HCT116 (cell line): ENCODE measurements at regions not wholly inside any gene's neighbourhood (a gene's known extent, or its start where the extent isn't known, plus 50 kb on each side); places are given as distances from the start of the nearest gene placed in this dataset.

Experiments
- ATAC-seq: fragments of 200-7000 bp; cut with Tn5 transposase; 2 replicates; pipeline ENCODE4 v1.9.1; 2020; ENCODE audit warnings: mild to moderate bottlenecking, moderate library complexity
- BruUV-seq: library from RNA; stranded (reverse); fragments of 400-500 nt; replicated peaks from 2 replicates; lab custom pipeline; 2021; lab: Mats Ljungman, UMichigan
- CTCF ChIA-PET: fragments of 300-600 bp; sonication (Branson Sonifier 250); formaldehyde crosslinking; loops from one replicate; lab custom pipeline; 2021; ENCODE audit warnings: antibody characterized with exemption; lab: Charles Lee
- POLR2A ChIA-PET: fragments of 300-600, 350-600 bp; sonication (Branson Sonifier 250); formaldehyde crosslinking; loops from one replicate; lab custom pipeline; 2021; ENCODE audit warnings: antibody characterized with exemption; lab: Charles Lee
- RAD21 ChIA-PET, 2 experiments: fragments of 300-600 bp; sonication (Branson Sonifier 250); formaldehyde crosslinking; loops; one replicate each; lab custom pipeline; 2023; ENCODE audit warnings: low total read pairs in 2 of 2; ENCODE audit not compliant: uncharacterized antibody in 2 of 2, unreplicated experiment in 2 of 2, low non-redundant PET in 1 of 2; lab: Charles Lee
- DNase-seq: peaks from one replicate; pipeline ENCODE4 v3.0.0-alpha.2; 2010; ENCODE audit warnings: low read depth, low spot score
- H2AFZ ChIP-seq: fragments of 200-600 bp; shearing (Covaris generic), sonication (generic); 2 replicates; pipeline ENCODE4 v1.6.1; 2017; ENCODE audit warnings: low read depth, mixed run types, mixed read lengths, antibody characterized with exemption, low read length; ENCODE audit not compliant: poor library complexity, severe bottlenecking
- H3K27ac ChIP-seq: 2 replicates; pipeline ENCODE4 v1.5.1; 2012; ENCODE audit warnings: low read depth, low read length
- H3K27me3 ChIP-seq: fragments of 200-600 bp; sonication (generic); 2 replicates; pipeline ENCODE4 v1.6.1; 2016; ENCODE audit warnings: mixed run types, low read length, mixed read lengths; ENCODE audit not compliant: insufficient read depth
- H3K36me3 ChIP-seq, 2 experiments: fragments of 200-500 bp in 1 of 2; fragments of 200-600 bp in 1 of 2; sonication (Bioruptor generic) in 1 of 2; sonication (generic) in 1 of 2; 2 replicates each; pipeline versions ENCODE4 v1.5.1 to v1.6.1; 2014 to 2016; ENCODE audit warnings: low read length in 2 of 2, inconsistent platforms in 1 of 2, mixed read lengths in 1 of 2, mixed run types in 1 of 2; ENCODE audit not compliant: insufficient read depth in 2 of 2, control insufficient read depth in 1 of 2
- H3K4me1 ChIP-seq, 2 experiments: fragments of 200-600 bp in 1 of 2; sonication (generic) in 1 of 2; 2 replicates each; pipeline versions ENCODE4 v1.5.1 to v1.6.1; 2012 to 2017; ENCODE audit warnings: low read length in 2 of 2, inconsistent platforms in 1 of 2, mild to moderate bottlenecking in 1 of 2, mixed read lengths in 1 of 2, mixed run types in 1 of 2, moderate library complexity in 1 of 2; ENCODE audit not compliant: insufficient read depth in 2 of 2, control insufficient read depth in 1 of 2
- H3K4me2 ChIP-seq: fragments of 200-600 bp; sonication (generic); 2 replicates; pipeline ENCODE4 v1.6.1; 2017; ENCODE audit warnings: mixed run types, low read length, mixed read lengths
- H3K4me3 ChIP-seq, 2 experiments: fragments of 200-600 bp in 1 of 2; sonication (generic) in 1 of 2; replicated peaks in 1 of 2; 2 replicates each; pipeline ENCODE4 v1.5.1; 2011 to 2016; ENCODE audit warnings: low read length in 2 of 2, control low read depth in 1 of 2, low read depth in 1 of 2, mild to moderate bottlenecking in 1 of 2, mixed read lengths in 1 of 2, mixed run types in 1 of 2
- H3K79me2 ChIP-seq: fragments of 200-600 bp; sonication (generic); 2 replicates; pipeline ENCODE4 v1.6.1; 2017; ENCODE audit warnings: mild to moderate bottlenecking, mixed run types, low read length, moderate library complexity, mixed read lengths; ENCODE audit not compliant: insufficient read depth
- H3K9ac ChIP-seq: fragments of 200-600 bp; sonication (generic); 2 replicates; pipeline ENCODE4 v1.6.1; 2016; ENCODE audit warnings: low read length, mixed read lengths
- H3K9me2 ChIP-seq: fragments of 200-600 bp; sonication (generic), shearing (Covaris generic); 2 replicates; pipeline ENCODE4 v1.6.1; 2017; ENCODE audit warnings: mixed run types, mild to moderate bottlenecking, moderate library complexity; ENCODE audit not compliant: insufficient read depth
- H3K9me3 ChIP-seq, 2 experiments: fragments of 200-500 bp in 1 of 2; fragments of 200-600 bp in 1 of 2; sonication (Bioruptor generic) in 1 of 2; sonication (generic) in 1 of 2; 2 replicates each; pipeline ENCODE4 v1.6.1; 2014 to 2017; ENCODE audit warnings: low read length in 2 of 2, mixed read lengths in 2 of 2, inconsistent platforms in 1 of 2, low read depth in 1 of 2, mild to moderate bottlenecking in 1 of 2, mixed run types in 1 of 2, moderate library complexity in 1 of 2; ENCODE audit not compliant: control insufficient read depth in 1 of 2, insufficient read depth in 1 of 2
- H4K20me1 ChIP-seq: fragments of 200-600 bp; sonication (generic), shearing (Covaris generic); 2 replicates; pipeline ENCODE4 v1.6.1; 2017; ENCODE audit warnings: mixed run types, mild to moderate bottlenecking, moderate library complexity; ENCODE audit not compliant: insufficient read depth
- CBX3 ChIP-seq: IDR thresholded peaks from 2 replicates; pipeline ENCODE4 v1.6.1; 2012; ENCODE audit warnings: low read depth
- ELF1 ChIP-seq: IDR thresholded peaks from 2 replicates; pipeline ENCODE4 v1.6.1; 2012; ENCODE audit warnings: low read depth, borderline replicate concordance
- EZH2 ChIP-seq: fragments of 200-600 bp; sonication (generic); IDR thresholded peaks from 2 replicates; pipeline ENCODE4 v1.6.1; 2017; ENCODE audit warnings: antibody characterized with exemption, mixed run types
- EZH2phosphoT487 ChIP-seq: fragments of 200-600 bp; IDR thresholded peaks from 2 replicates; pipeline ENCODE4 v1.6.1; 2018; ENCODE audit warnings: antibody characterized with exemption, borderline replicate concordance
- JUND ChIP-seq: IDR thresholded peaks from 2 replicates; pipeline ENCODE4 v1.6.1; 2012
- POLR2A ChIP-seq: IDR thresholded peaks from 2 replicates; pipeline ENCODE4 v1.7.0; 2011; ENCODE audit warnings: borderline replicate concordance; ENCODE audit not compliant: insufficient read depth, insufficient read length; ENCODE audit errors: extremely low read depth
- POLR2AphosphoS5 ChIP-seq: IDR thresholded peaks from 2 replicates; pipeline ENCODE4 v1.6.1; 2011; ENCODE audit warnings: mild to moderate bottlenecking, low read depth, low read length, moderate library complexity
- RAD21 ChIP-seq: IDR thresholded peaks from 2 replicates; pipeline ENCODE4 v1.6.1; 2012; ENCODE audit warnings: low read depth, mild to moderate bottlenecking
- SP1 ChIP-seq: IDR thresholded peaks from 2 replicates; pipeline ENCODE4 v1.6.1; 2012; ENCODE audit warnings: low read depth
- SRF ChIP-seq: IDR thresholded peaks from 2 replicates; pipeline ENCODE4 v1.6.1; 2012; ENCODE audit warnings: low read depth
- YY1 ChIP-seq: IDR thresholded peaks from 2 replicates; pipeline ENCODE4 v1.6.1; 2011; ENCODE audit warnings: low read length, low read depth, moderate library complexity, mild to moderate bottlenecking; ENCODE audit not compliant: insufficient replicate concordance; ENCODE audit errors: extremely low read depth
- ZFX ChIP-seq: fragments of 450-650 bp; IDR thresholded peaks from 2 replicates; pipeline ENCODE4 v1.6.1; 2017
- ZNF274 ChIP-seq: fragments of 200-500 bp; sonication (Bioruptor generic); IDR thresholded peaks from 2 replicates; pipeline ENCODE4 v1.6.1; 2014; ENCODE audit warnings: mild to moderate bottlenecking, low read depth, low read length, inconsistent platforms
- intact Hi-C: fragments of 100-400 bp; cut with micrococcal nuclease; formaldehyde crosslinking; loops from 2 replicates; pipeline ENCODE4 v1.10.0; 2022
- TF ChIP-seq, protein P1 (sequence below): IDR thresholded peaks from 2 replicates; pipeline ENCODE4 v1.6.1; 2011; ENCODE audit warnings: mild to moderate bottlenecking, low read length, moderate library complexity; ENCODE audit not compliant: insufficient replicate concordance; ENCODE audit errors: extremely low read depth
- TF ChIP-seq, protein P2 (sequence below): IDR thresholded peaks from 2 replicates; pipeline ENCODE4 v1.6.1; 2012
- TF ChIP-seq, protein P3 (sequence below), 3 experiments: fragments of 200-600 bp in 1 of 3; sonication (generic) in 1 of 3; IDR thresholded peaks in 2 of 3; conservative IDR thresholded peaks in 1 of 3; 2 replicates each; pipeline ENCODE4 v1.5.1; 2012 to 2017; ENCODE audit warnings: low read depth in 2 of 3, low read length in 2 of 3, antibody characterized with exemption in 1 of 3, borderline replicate concordance in 1 of 3, control low read depth in 1 of 3, mild to moderate bottlenecking in 1 of 3, mixed read lengths in 1 of 3, mixed run types in 1 of 3, moderate library complexity in 1 of 3; ENCODE audit not compliant: insufficient read depth in 1 of 3
- TF ChIP-seq, protein P4 (sequence below): IDR thresholded peaks from 2 replicates; pipeline ENCODE4 v1.6.1; 2012

DNA sequence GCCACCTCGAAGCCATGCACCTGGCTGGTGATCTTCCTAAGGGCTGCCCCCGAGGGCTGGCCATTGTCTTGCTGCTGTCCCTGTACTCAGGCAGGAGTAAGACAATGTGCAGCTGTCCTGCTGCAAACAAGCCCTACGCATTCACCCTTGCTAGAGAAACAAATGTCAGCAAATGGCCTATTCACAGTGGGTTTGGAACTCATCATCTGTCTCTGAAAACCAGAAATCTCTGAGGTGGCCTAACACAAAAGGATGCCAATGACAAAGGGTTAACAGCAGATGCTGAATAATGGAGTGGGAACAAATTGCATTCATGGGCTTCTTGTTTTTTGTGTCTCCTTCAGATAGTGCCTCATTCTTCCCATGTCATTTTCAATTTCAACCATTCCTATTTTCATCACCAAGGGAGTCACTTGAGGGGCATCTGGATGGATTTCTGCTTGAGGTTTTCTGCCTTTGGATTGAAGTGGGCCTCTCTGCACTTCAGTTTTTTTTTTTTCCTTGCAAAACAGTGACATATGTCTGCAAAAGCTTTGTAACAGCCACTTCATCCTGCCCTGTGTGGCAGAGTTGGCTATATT is 261.6 kb upstream of the VLDLR start:
- TF ChIP-seq SP1 (no peak), EZH2 (no peak), ELF1 (no peak), POLR2AphosphoS5 (no peak), ZFX (no peak), POLR2A (no peak), JUND (no peak), SRF (no peak), RAD21 (no peak), ZNF274 (no peak), YY1 (no peak), EZH2phosphoT487 (no peak), CBX3 (no peak)
- TF ChIP-seq, protein P1, sequence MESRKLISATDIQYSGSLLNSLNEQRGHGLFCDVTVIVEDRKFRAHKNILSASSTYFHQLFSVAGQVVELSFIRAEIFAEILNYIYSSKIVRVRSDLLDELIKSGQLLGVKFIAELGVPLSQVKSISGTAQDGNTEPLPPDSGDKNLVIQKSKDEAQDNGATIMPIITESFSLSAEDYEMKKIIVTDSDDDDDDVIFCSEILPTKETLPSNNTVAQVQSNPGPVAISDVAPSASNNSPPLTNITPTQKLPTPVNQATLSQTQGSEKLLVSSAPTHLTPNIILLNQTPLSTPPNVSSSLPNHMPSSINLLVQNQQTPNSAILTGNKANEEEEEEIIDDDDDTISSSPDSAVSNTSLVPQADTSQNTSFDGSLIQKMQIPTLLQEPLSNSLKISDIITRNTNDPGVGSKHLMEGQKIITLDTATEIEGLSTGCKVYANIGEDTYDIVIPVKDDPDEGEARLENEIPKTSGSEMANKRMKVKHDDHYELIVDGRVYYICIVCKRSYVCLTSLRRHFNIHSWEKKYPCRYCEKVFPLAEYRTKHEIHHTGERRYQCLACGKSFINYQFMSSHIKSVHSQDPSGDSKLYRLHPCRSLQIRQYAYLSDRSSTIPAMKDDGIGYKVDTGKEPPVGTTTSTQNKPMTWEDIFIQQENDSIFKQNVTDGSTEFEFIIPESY, result no peak
- TF ChIP-seq, protein P2, sequence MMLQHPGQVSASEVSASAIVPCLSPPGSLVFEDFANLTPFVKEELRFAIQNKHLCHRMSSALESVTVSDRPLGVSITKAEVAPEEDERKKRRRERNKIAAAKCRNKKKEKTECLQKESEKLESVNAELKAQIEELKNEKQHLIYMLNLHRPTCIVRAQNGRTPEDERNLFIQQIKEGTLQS, result no peak
- TF ChIP-seq, protein P3, sequence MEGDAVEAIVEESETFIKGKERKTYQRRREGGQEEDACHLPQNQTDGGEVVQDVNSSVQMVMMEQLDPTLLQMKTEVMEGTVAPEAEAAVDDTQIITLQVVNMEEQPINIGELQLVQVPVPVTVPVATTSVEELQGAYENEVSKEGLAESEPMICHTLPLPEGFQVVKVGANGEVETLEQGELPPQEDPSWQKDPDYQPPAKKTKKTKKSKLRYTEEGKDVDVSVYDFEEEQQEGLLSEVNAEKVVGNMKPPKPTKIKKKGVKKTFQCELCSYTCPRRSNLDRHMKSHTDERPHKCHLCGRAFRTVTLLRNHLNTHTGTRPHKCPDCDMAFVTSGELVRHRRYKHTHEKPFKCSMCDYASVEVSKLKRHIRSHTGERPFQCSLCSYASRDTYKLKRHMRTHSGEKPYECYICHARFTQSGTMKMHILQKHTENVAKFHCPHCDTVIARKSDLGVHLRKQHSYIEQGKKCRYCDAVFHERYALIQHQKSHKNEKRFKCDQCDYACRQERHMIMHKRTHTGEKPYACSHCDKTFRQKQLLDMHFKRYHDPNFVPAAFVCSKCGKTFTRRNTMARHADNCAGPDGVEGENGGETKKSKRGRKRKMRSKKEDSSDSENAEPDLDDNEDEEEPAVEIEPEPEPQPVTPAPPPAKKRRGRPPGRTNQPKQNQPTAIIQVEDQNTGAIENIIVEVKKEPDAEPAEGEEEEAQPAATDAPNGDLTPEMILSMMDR (IDR thresholded peaks at IDR 0.05 in 2 of 3, conservative IDR thresholded peaks at IDR 0.05 in 1 of 3; ENCODE audit: borderline replicate concordance in 1 of 3, insufficient read depth in 1 of 3, low read depth in 2 of 3, low read length in 2 of 3), result no peak
- TF ChIP-seq, protein P4, sequence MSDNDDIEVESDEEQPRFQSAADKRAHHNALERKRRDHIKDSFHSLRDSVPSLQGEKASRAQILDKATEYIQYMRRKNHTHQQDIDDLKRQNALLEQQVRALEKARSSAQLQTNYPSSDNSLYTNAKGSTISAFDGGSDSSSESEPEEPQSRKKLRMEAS, result no peak
- no peak for ATAC-seq
- no peak overlapping the region for H3K4me3 ChIP-seq
- POLR2A ChIA-PET, result no interaction called here
- H2AFZ ChIP-seq, result no peak overlapping the region
- H3K36me3 ChIP-seq, result no peaks in the 10 kb centered on the region
- H3K9ac ChIP-seq, result no peak overlapping the region
- H3K27ac ChIP-seq, result no peak overlapping the region
- no peaks in the 10 kb centered on the region for H3K79me2 ChIP-seq
- CTCF ChIA-PET, result no interaction called here
- no peaks in the 10 kb centered on the region for H4K20me1 ChIP-seq
- RAD21 ChIA-PET, result no interaction called here
- H3K4me2 ChIP-seq, result no peak overlapping the region
- intact Hi-C loops, result no loop called here
- no peaks in the 10 kb centered on the region for H3K9me2 ChIP-seq
- H3K4me1 ChIP-seq, result no peaks in the 10 kb centered on the region
- DNase-seq, result no peak
- BruUV-seq, result no TSS peak
- no peaks in the 10 kb centered on the region for H3K27me3 ChIP-seq
- H3K9me3 ChIP-seq, result no peaks in the 10 kb centered on the region
